Smooth muscle cell (in vitro differentiated cells): ENCODE measurements at regions not wholly inside any gene's neighbourhood (a gene's known extent, or its start where the extent isn't known, plus 50 kb on each side); places are given as distances from the start of the nearest gene placed in this dataset.

Experiments
- DNase-seq: peaks from one replicate; lab custom pipeline; 2025; ENCODE audit not compliant: unreplicated experiment; lab: John Stamatoyannopoulos, UW
- H2AFZ ChIP-seq: fragments of 200-600 bp; sonication (generic); 2 replicates; pipeline ENCODE4 v1.6.0; 2016; ENCODE audit warnings: antibody characterized with exemption, low read depth, mild to moderate bottlenecking
- H3F3A ChIP-seq: fragments of 200-600 bp; sonication (generic); 2 replicates; pipeline ENCODE4 v1.6.0; 2017; ENCODE audit warnings: antibody characterized with exemption, low read depth
- H3K27ac ChIP-seq: fragments of 200-600 bp; sonication (generic); 2 replicates; pipeline ENCODE4 v1.5.1; 2016; ENCODE audit warnings: low read depth, mild to moderate bottlenecking
- H3K27me3 ChIP-seq: fragments of 200-600 bp; sonication (generic); 2 replicates; pipeline ENCODE4 v1.6.1; 2016; ENCODE audit warnings: low read depth, mild to moderate bottlenecking
- H3K36me3 ChIP-seq: fragments of 200-600 bp; sonication (generic); 2 replicates; pipeline ENCODE4 v1.5.1; 2016; ENCODE audit warnings: low read depth
- H3K4me1 ChIP-seq: fragments of 200-600 bp; sonication (generic); 2 replicates; pipeline ENCODE4 v1.5.1; 2016; ENCODE audit warnings: low read depth
- H3K4me2 ChIP-seq: fragments of 200-600 bp; sonication (generic); 2 replicates; pipeline ENCODE4 v1.6.0; 2016; ENCODE audit warnings: mild to moderate bottlenecking
- H3K4me3 ChIP-seq: fragments of 200-600 bp; sonication (generic); 2 replicates; pipeline ENCODE4 v1.5.1; 2016; ENCODE audit warnings: mild to moderate bottlenecking
- H3K79me2 ChIP-seq: fragments of 200-600 bp; sonication (generic); 2 replicates; pipeline ENCODE4 v1.6.0; 2016; ENCODE audit warnings: low read depth, mild to moderate bottlenecking
- H3K9ac ChIP-seq: fragments of 200-600 bp; sonication (generic); 2 replicates; pipeline ENCODE4 v1.6.0; 2016; ENCODE audit warnings: low read depth
- H3K9me3 ChIP-seq: fragments of 200-600 bp; sonication (generic); replicated peaks from 2 replicates; pipeline ENCODE4 v1.5.1; 2016; ENCODE audit warnings: low read depth
- H4K20me1 ChIP-seq: fragments of 200-600 bp; sonication (generic); 2 replicates; pipeline ENCODE4 v1.6.0; 2016; ENCODE audit warnings: low read depth
- WGBS: methylation state at CpG from one replicate; pipeline ENCODE4 v1.1.7; 2016; ENCODE audit warnings: low lambda C conversion rate; 5-methylcytosine and 5-hydroxymethylcytosine counted together
- TF ChIP-seq, protein P1 (sequence below): fragments of 200-600 bp; sonication (generic); IDR thresholded peaks from 2 replicates; pipeline ENCODE4 v1.5.1; 2017; ENCODE audit warnings: borderline replicate concordance, mild to moderate bottlenecking, antibody characterized with exemption; ENCODE audit not compliant: insufficient read depth, poor library complexity, severe bottlenecking

DNA sequence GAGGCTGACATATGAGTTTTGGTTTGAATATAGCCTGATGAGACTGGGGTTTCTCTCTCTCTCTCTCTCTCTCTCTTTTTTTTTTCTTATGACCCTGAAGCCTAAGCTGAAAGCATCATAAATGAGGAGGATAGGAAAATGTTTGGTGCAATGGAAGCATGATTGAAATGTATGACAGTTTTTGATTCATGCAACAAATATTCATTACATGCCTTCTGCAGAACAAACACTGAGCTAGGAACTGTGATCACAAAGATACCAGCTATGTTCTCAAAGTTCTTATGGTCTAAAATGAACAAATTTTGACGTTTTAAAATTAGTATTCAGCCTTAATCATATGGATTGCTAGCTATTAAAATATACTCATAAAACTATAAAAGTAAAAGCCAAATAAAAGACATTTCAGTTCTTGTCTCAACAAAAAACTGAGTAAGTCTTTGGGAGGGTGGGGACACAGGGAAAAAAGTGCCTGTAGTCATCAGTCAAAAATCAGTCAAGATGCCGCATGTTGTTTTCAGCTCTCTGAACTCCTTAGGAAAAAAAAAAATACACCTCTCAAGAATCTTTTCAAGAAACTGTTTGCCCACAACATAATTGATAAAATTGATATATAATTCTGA, 57.2 kb downstream of the NKX6-1 start:
- no peak overlapping the region for H3K4me3 ChIP-seq
- no peak overlapping the region for H2AFZ ChIP-seq
- DNase-seq = no peak
- H3K9me3 ChIP-seq = no peaks in the 10 kb centered on the region
- H3F3A ChIP-seq = no peaks in the 10 kb centered on the region
- H3K4me2 ChIP-seq = no peak overlapping the region
- H3K4me1 ChIP-seq = no peaks in the 10 kb centered on the region
- peaks cover 31% of the 10 kb centered on the region for H3K27me3 ChIP-seq
- no peaks in the 10 kb centered on the region for H4K20me1 ChIP-seq
- TF ChIP-seq, protein P1, sequence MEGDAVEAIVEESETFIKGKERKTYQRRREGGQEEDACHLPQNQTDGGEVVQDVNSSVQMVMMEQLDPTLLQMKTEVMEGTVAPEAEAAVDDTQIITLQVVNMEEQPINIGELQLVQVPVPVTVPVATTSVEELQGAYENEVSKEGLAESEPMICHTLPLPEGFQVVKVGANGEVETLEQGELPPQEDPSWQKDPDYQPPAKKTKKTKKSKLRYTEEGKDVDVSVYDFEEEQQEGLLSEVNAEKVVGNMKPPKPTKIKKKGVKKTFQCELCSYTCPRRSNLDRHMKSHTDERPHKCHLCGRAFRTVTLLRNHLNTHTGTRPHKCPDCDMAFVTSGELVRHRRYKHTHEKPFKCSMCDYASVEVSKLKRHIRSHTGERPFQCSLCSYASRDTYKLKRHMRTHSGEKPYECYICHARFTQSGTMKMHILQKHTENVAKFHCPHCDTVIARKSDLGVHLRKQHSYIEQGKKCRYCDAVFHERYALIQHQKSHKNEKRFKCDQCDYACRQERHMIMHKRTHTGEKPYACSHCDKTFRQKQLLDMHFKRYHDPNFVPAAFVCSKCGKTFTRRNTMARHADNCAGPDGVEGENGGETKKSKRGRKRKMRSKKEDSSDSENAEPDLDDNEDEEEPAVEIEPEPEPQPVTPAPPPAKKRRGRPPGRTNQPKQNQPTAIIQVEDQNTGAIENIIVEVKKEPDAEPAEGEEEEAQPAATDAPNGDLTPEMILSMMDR = no peak
- H3K9ac ChIP-seq = no peak overlapping the region
- no peak overlapping the region for H3K27ac ChIP-seq
- no peaks in the 10 kb centered on the region for H3K79me2 ChIP-seq
- no peaks in the 10 kb centered on the region for H3K36me3 ChIP-seq
- 73% methylated on average over 2 of the region's 2 CpGs for WGBS

DNA sequence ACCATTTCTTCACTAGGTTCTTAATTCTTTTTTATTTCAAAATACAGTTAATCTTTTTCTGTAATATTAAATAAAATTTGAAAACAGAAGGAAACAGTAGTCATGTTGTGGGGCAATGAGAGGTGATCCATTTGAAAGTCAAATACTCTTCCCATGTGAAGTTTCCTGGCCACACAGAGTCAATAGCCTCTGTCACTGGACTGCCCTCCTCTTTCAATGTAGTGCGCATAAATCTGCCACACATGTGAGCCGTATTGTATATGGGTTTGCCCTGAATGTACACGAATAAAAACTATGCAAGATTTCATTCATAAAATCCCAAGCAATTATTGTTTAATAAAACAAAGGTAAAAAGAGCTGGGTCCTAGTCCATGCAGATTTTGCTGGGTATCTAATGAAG, 59.1 kb downstream of the NKX6-1 start:
- no peaks in the 10 kb centered on the region for H3K79me2 ChIP-seq
- 92% methylated on average over 3 of the region's 3 CpGs for WGBS
- H3K4me3 ChIP-seq = no peak overlapping the region
- no peaks in the 10 kb centered on the region for H4K20me1 ChIP-seq
- no peaks in the 10 kb centered on the region for H3F3A ChIP-seq
- H3K4me2 ChIP-seq = no peak overlapping the region
- no peak overlapping the region for H2AFZ ChIP-seq
- H3K27me3 ChIP-seq = peaks cover 31% of the 10 kb centered on the region
- no peaks in the 10 kb centered on the region for H3K9me3 ChIP-seq
- H3K4me1 ChIP-seq = no peaks in the 10 kb centered on the region
- H3K9ac ChIP-seq = no peak overlapping the region
- DNase-seq = no peak
- H3K27ac ChIP-seq = no peak overlapping the region
- no peaks in the 10 kb centered on the region for H3K36me3 ChIP-seq
- TF ChIP-seq, protein P1 = no peak

DNA sequence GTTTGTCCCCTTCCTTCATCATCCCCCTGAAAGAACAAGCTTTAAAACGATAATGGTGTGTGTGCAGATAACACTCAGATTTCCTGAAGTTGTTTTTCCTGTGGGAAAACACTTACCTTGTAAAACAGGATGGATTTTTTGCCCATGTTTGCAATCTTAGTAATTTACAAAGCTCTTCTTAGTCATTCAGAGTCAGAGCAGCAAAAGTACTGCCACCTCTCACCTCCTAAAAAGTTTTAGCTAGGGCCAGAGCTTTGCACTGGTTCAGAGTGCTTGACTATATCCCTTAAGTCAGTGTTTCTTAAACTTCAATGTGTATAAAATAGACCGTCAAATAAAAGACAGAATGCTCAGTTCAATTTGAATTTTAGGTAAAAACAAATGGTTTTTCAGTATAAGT, 62.3 kb downstream of the NKX6-1 start:
- no peak for DNase-seq
- Histone ChIP-seq H3K79me2 (no peaks in the 10 kb centered on the region), H3K4me1 (no peaks in the 10 kb centered on the region), H3K4me2 (no peak overlapping the region), H3K36me3 (no peaks in the 10 kb centered on the region), H4K20me1 (no peaks in the 10 kb centered on the region), H3K9me3 (no peaks in the 10 kb centered on the region), H2AFZ (no peak overlapping the region), H3F3A (no peaks in the 10 kb centered on the region), H3K4me3 (no peak overlapping the region), H3K27me3 (peaks cover 25% of the 10 kb centered on the region), H3K9ac (no peak overlapping the region), H3K27ac (no peak overlapping the region)
- 75% methylated on average over 2 of the region's 2 CpGs for WGBS
- TF ChIP-seq, protein P1 = no peak

DNA sequence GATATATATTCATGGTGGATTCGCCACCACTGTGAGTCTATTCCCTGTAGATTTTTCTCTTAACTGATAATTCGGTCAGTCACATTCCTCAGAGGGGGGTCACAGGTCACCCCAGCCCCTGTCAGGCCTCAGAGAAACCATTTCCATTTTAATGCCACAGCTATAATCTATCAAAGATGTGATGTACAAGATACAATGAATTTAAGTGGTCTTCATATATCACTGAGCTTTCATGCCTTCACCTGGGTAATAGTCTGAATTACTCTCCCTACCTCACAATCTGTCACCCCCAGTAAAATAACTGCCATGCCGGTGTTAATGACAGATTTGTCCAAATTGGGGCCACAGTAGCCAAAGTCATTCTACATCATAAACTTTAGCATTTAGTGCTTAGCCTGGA, 64.7 kb downstream of the NKX6-1 start:
- H4K20me1 ChIP-seq = no peaks in the 10 kb centered on the region
- H3K79me2 ChIP-seq = no peaks in the 10 kb centered on the region
- no peaks in the 10 kb centered on the region for H3K4me1 ChIP-seq
- H3K36me3 ChIP-seq = no peaks in the 10 kb centered on the region
- no peak overlapping the region for H3K9ac ChIP-seq
- no peak overlapping the region for H3K27ac ChIP-seq
- TF ChIP-seq, protein P1 = no peak
- no peak for DNase-seq
- no peaks in the 10 kb centered on the region for H3F3A ChIP-seq
- no peaks in the 10 kb centered on the region for H3K9me3 ChIP-seq
- 90% methylated on average over 3 of the region's 3 CpGs for WGBS
- no peak overlapping the region for H3K4me2 ChIP-seq
- H3K27me3 ChIP-seq = peaks cover 10% of the 10 kb centered on the region
- no peak overlapping the region for H3K4me3 ChIP-seq
- no peak overlapping the region for H2AFZ ChIP-seq
